GM18873 (cell line): ENCODE measurements at regions not wholly inside any gene's neighbourhood (a gene's known extent, or its start where the extent isn't known, plus 50 kb on each side); places are given as distances from the start of the nearest gene placed in this dataset.
"Not testable (repeated sequence)": the region's sequence is repeated elsewhere in the genome, so short reads cannot be mapped to it uniquely, and the experiment has no call there.

Source experiments
- ATAC-seq: cut with Tn5 transposase; IDR thresholded peaks from one replicate; pipeline ENCODE4 v1.9.1; 2021; ENCODE audit warnings: mild to moderate bottlenecking, moderate library complexity, moderate number of reproducible peaks; ENCODE audit not compliant: unreplicated experiment, low FRiP score

- ATAC-seq, result no peak
Observed at GRCh38 chr10:107576746-107577145, 412.2 kb upstream of the SORCS1 start.

DNA sequence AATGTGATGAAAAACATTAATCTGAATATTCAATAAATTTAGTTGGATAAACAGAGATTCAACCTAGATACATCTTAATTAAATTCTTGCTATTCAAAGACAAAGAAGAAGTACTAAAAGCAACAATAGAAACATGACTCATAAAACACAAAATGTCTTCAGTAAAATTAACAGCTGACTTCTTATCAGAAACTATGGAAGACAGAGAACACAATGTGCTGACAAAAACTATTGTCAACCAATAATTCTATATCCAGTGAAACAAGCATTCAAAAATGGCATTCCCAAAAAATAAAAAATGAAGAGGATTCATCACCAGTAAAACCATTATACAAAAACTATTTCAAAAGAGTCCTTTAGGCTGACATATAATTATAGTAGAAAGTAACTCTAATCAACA, 400.5 kb upstream of the SORCS1 start:
- ATAC-seq, result no peak

GRCh38 chr10:107561136-107561650, 396.7 kb upstream of the SORCS1 start:
- no peak for ATAC-seq

DNA sequence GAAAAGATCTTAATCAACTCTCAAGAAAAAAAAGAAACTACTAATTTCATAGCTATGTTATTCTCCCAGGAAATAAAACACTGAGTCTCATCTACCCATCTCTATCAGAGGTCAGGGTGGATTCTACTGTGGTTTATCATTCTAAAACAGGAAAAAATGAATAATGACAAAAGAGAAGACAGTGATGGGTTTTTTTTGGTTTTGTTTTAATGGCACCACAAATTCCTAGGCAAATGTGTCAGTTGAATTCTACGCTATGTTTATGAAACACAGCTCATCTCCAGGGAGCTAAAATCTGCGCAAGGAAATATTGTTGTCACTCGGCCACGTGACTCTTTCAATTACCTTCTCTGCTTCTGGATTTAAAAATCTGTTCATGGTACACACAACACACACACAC, 393.4 kb upstream of the SORCS1 start:
- no peak for ATAC-seq

GRCh38 chr10:107554333-107554732, 389.8 kb upstream of the SORCS1 start:
- ATAC-seq, result no peak

- no peak for ATAC-seq
Observed at GRCh38 chr10:107553470-107553869, 389.0 kb upstream of the SORCS1 start.

GRCh38 chr10:107552963-107553362, 388.5 kb upstream of the SORCS1 start:
- ATAC-seq, result no peak

GRCh38 chr10:107548301-107548700, 383.8 kb upstream of the SORCS1 start:
- ATAC-seq, result no peak

DNA sequence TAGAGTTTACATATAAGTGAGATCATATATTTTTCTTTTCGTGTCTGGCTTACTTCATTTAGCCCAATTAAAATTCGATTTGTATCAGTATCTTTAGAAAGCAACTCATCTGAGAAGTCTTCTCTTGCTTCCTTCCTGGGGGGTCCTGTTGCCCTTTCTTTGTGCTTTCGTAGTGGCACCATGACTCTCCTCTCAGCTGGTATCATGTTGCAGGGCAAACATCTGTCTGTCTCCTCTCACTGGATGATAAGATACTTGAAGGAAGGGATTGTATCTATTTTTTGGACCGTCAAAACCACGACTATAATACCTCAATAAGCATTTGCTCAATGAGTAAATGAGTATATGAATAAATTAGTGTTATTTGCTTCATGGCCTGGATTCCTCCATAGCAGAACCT, 382.5 kb upstream of the SORCS1 start:
- ATAC-seq, result no peak

DNA sequence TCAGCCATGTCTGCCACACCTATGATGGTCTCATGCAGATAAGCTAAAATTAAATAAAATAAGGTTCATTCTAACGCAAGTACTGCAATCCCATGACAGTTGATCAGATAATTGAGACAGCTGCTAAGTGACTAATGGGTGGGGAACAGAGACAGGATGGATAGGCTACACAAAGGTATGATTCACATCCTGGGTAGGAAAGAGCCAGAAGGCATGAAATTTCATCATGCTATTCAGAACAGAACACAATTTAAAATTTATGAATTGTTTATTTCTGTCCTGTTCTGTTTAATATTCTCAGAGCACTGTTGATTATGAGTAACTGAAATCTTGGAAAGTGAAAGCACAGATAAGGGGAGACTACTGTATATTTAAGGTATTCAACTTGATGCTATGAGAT, 381.8 kb upstream of the SORCS1 start:
- ATAC-seq, result no peak

DNA sequence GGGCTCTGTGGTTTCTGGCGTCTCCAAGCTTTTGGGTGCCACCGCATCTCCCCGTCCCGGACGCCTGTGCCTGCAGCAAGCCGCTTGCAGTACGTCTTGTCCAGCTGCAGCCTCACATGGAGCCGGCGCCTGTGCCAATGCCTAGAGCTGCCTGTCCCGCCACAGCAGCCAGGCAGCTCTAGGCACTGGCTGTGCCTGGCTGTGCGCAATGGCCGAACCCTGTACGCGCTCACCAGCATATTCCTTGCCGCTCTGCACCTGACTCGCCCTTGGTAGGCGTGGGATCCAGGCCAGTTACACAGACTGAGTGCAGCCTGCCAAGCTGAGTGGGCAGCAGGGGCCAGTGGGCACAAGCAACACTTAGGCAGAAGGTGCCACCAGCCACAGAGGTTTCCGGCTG, 381.2 kb upstream of the SORCS1 start:
- no peak for ATAC-seq

DNA sequence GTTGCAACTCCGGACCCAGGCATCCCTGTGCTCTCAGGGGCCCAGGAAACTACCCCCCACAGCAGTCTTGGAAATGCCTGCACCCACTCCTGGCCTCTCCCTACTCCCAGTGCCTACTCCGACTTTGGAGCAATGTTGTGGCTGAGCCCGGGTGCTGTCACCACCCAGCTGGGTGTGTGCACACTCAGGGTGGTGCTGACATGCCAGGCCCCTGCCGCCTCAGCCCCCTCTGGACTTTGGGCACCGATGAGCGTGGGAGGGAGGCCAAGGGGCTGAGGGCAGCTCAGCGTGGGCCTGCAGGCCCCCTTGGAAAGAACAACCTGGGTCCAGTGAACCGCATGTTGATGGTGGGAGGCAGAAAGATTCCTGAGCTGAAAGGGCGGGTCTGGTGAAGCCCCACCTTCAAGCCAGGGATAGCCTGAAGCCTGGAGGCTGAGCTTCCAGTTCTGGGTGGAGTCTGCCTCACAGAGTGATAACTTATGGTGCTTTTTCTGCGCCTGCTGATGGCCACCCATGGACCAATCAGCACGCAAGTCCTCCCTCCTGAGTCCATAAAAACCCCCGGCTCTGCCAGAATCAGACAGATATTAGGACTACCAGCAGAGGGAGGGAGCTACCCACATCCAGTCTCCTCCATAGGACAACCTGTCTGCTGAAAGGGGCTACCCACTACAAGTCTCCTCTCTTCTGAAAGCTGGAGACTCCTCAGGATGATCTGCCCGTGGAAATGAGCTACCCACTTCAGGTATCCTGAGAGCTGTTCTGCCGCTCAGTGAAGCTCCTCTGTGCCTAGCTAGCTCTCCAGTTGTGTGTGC, 380.4 kb upstream of the SORCS1 start:
- no peak for ATAC-seq

DNA sequence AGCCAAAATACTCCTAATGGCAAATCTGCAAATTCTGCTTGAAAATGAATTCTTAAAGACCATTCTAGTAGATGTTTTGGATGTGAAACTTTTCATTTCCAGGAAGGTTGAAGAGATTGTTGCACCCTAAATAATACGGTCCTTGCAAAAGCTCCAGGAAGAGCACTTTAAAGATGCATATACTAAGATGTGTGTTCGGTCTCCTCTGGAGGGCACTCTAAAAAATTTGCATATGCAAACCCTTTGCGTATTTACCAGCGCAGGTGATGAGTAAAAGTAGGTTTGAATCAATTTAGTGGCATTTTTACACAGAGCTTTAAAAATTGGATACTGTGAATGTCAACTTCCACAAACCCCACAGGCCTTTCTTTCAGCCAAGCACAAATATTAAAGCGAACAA, 378.1 kb upstream of the SORCS1 start:
- ATAC-seq, result no peak

DNA sequence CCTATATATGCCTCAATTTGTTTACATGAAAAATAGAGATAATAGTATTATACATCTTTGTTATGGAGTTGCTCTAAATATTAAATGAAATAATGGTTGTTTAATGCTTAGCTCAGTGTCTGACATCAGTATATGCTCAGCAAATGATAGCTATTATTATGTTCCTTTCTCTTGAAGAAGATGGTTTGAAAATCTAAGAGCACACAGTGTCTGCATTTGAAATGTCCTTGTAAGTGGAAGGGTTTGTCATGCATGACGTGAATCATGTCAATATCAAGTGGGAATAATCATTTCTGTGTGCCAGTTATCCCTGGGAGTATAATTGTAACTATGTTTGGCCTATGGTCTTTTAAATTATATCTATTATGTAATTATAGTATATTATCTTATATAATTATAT, 377.5 kb upstream of the SORCS1 start:
- ATAC-seq, result no peak

- ATAC-seq, result no peak
Observed at GRCh38 chr10:107540981-107541380, 376.5 kb upstream of the SORCS1 start.

DNA sequence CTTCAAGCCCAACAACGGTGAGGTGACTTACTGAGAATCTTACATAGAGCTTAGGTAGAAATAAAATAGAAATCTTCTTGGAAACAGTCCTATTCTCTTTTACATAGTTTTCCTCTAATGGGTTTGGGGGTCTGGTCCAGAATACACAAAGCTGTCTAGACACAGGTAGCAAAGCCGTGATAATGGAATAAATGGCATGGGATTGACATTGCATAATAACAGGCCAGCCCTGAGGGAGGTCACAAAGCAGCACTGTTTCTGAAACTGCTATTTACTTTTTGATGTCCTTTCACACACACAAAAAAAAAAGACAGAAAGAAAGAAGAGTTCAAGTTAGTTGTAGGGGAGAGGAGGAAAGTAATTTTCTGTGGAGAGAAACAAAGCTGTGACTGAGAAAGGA, 364.8 kb upstream of the SORCS1 start:
- no peak for ATAC-seq

GRCh38 chr10:107520348-107520747, 355.8 kb upstream of the SORCS1 start:
- no peak for ATAC-seq

DNA sequence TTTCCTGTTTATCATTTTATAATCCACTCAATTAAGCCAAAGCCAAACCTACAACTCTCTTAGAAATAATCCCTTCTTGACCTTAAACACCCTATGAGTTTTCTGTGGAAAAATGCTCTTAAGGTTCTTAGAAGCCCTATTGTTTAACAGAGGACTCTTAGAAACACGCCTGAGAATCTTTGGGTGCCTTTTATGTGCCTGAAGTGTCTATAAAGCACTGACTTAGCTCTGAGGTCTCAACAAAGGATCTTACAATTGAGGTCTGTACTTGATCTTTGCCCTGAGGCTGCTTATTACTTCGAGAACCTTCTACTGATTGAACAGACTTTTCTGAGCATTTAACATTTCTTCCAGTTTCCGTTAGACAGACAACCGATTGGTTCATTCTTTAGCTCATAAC, 353.3 kb upstream of the SORCS1 start:
- no peak for ATAC-seq

- no peak for ATAC-seq
Observed at GRCh38 chr10:107516349-107516748, 351.8 kb upstream of the SORCS1 start.

GRCh38 chr10:107504011-107504410, 339.5 kb upstream of the SORCS1 start:
- not testable (repeated sequence) for ATAC-seq

DNA sequence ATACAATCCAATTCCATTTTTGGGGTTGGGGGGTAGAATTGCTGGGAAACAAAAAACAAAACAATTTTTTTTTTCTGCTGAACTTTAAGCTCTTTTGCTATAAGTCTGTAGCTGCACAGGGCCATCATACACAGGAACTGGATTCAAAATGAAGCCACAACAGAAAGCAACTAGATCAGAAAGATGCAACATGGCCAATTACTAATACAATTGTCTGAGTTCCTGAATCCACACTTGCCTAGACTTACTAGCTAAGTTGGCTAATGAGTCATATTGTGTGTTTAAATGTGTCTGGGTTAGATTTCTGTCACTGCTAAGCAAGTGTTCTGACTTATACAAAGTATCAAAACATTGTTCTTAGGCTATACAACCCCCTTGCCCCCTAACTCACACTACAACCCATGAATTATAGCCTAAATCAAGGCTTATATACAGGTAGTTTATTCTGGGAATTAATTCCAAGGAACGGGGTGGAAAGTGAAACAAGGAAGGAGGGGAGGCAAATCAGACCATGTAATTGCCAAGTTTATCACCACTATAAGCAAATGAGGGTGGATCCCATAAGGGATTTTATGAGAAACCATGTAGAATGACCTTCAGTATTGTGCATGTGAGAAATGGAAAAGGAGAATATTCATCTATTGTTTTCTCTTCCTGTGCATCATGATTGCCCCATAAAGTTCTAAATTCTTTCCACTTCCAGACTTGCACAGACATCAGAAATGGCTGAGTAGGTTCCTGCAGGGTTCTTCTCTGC, 337.9 kb upstream of the SORCS1 start:
- no peak for ATAC-seq

- ATAC-seq, result no peak
Observed at GRCh38 chr10:107498983-107499382, 334.5 kb upstream of the SORCS1 start.
